H9 (cell line): ENCODE measurements at regions not wholly inside any gene's neighbourhood (a gene's known extent, or its start where the extent isn't known, plus 50 kb on each side); places are given as distances from the start of the nearest gene placed in this dataset.

Source experiments
- DNase-seq: peaks from one replicate; pipeline ENCODE4 v3.0.0-alpha.2; 2017
- H2AFZ ChIP-seq: one replicate; pipeline ENCODE4 v1.6.1; 2013; ENCODE audit warnings: mild to moderate bottlenecking, low read length, control low read depth, moderate library complexity
- H2AK5ac ChIP-seq: 2 replicates; pipeline ENCODE4 v1.6.1; 2013; ENCODE audit warnings: low read length, control low read depth, mixed read lengths; ENCODE audit not compliant: insufficient read length
- H2BK120ac ChIP-seq: one replicate; pipeline ENCODE4 v1.6.1; 2013; ENCODE audit warnings: low read depth, mild to moderate bottlenecking, low read length, control low read depth, inconsistent platforms; ENCODE audit not compliant: poor library complexity, severe bottlenecking
- H2BK12ac ChIP-seq: 2 replicates; pipeline ENCODE4 v1.6.1; 2013; ENCODE audit warnings: low read length, control low read depth, mixed read lengths, low read depth; ENCODE audit not compliant: insufficient read length
- H2BK15ac ChIP-seq: 2 replicates; pipeline ENCODE4 v1.6.1; 2013; ENCODE audit warnings: low read depth, low read length, control low read depth
- H2BK20ac ChIP-seq: one replicate; pipeline ENCODE4 v1.6.1; 2013; ENCODE audit warnings: low read depth, mild to moderate bottlenecking, low read length, control low read depth, inconsistent platforms; ENCODE audit not compliant: poor library complexity, severe bottlenecking
- H2BK5ac ChIP-seq: 2 replicates; pipeline ENCODE4 v1.6.1; 2013; ENCODE audit warnings: low read length, control low read depth, mixed read lengths; ENCODE audit not compliant: insufficient read length
- H3K14ac ChIP-seq: 2 replicates; pipeline ENCODE4 v1.6.1; 2013; ENCODE audit warnings: low read length, control low read depth; ENCODE audit not compliant: insufficient read depth
- H3K18ac ChIP-seq: 2 replicates; pipeline ENCODE4 v1.6.1; 2013; ENCODE audit warnings: low read depth, mild to moderate bottlenecking, mixed read lengths, low read length, control low read depth; ENCODE audit not compliant: insufficient read length
- H3K23ac ChIP-seq: 2 replicates; pipeline ENCODE4 v1.6.1; 2013; ENCODE audit warnings: low read length, control low read depth, mixed read lengths, low read depth; ENCODE audit not compliant: insufficient read length
- H3K23me2 ChIP-seq: 2 replicates; pipeline ENCODE4 v1.6.1; 2013; ENCODE audit warnings: low read depth, mild to moderate bottlenecking, mixed read lengths, low read length, control low read depth; ENCODE audit not compliant: insufficient read length, poor library complexity, severe bottlenecking
- H3K27ac ChIP-seq: 2 replicates; pipeline ENCODE4 v1.5.1; 2013; ENCODE audit warnings: low read length, control low read depth, mixed read lengths, low read depth; ENCODE audit not compliant: insufficient read length
- H3K27me3 ChIP-seq: 2 replicates; pipeline ENCODE4 v1.6.1; 2013; ENCODE audit warnings: low read length, control low read depth, inconsistent platforms; ENCODE audit not compliant: insufficient read depth
- H3K4ac ChIP-seq: 2 replicates; pipeline ENCODE4 v1.6.1; 2013; ENCODE audit warnings: low read depth, mild to moderate bottlenecking, control low read depth, inconsistent platforms, low read length, moderate library complexity
- H3K4me1 ChIP-seq: 2 replicates; pipeline ENCODE4 v1.6.1; 2013; ENCODE audit warnings: low read length, control low read depth, inconsistent platforms; ENCODE audit not compliant: insufficient read depth
- H3K4me2 ChIP-seq: 2 replicates; pipeline ENCODE4 v1.6.1; 2013; ENCODE audit warnings: low read length, control low read depth, mixed read lengths; ENCODE audit not compliant: insufficient read length, insufficient read depth
- H3K56ac ChIP-seq: 2 replicates; pipeline ENCODE4 v1.6.1; 2013; ENCODE audit warnings: low read depth, mild to moderate bottlenecking, mixed read lengths, low read length, control low read depth; ENCODE audit not compliant: insufficient read length
- H3K79me1 ChIP-seq: 2 replicates; pipeline ENCODE4 v1.6.1; 2013; ENCODE audit warnings: low read depth, mild to moderate bottlenecking, moderate library complexity, low read length, control low read depth, inconsistent platforms; ENCODE audit not compliant: insufficient read depth, poor library complexity, severe bottlenecking
- H3K79me2 ChIP-seq: 2 replicates; pipeline ENCODE4 v1.6.1; 2013; ENCODE audit warnings: low read length, control low read depth, inconsistent platforms; ENCODE audit not compliant: insufficient read depth
- H3K9ac ChIP-seq: 2 replicates; pipeline ENCODE4 v1.6.1; 2013; ENCODE audit warnings: low read length, control low read depth, mixed read lengths; ENCODE audit not compliant: insufficient read length; ENCODE audit errors: extremely low read depth
- H3K9me3 ChIP-seq: one replicate; pipeline ENCODE4 v1.6.1; 2013; ENCODE audit warnings: low read depth, low read length, inconsistent platforms; ENCODE audit not compliant: control insufficient read depth
- H3T11ph ChIP-seq: one replicate; pipeline ENCODE4 v1.6.1; 2013; ENCODE audit warnings: mild to moderate bottlenecking, low read length, control low read depth, inconsistent platforms
- H4K20me1 ChIP-seq: one replicate; pipeline ENCODE4 v1.6.1; 2013; ENCODE audit not compliant: control insufficient read depth, insufficient read length, insufficient read depth
- H4K5ac ChIP-seq: 2 replicates; pipeline ENCODE4 v1.6.1; 2013; ENCODE audit warnings: low read depth, mild to moderate bottlenecking, mixed read lengths, low read length, control low read depth; ENCODE audit not compliant: insufficient read length
- H4K8ac ChIP-seq: replicated peaks from 2 replicates; pipeline ENCODE4 v1.6.1; 2013; ENCODE audit warnings: low read length, control low read depth, mixed read lengths, low read depth; ENCODE audit not compliant: insufficient read length
- H4K91ac ChIP-seq: 2 replicates; pipeline ENCODE4 v1.6.1; 2013; ENCODE audit warnings: low read depth, mild to moderate bottlenecking, moderate library complexity, mixed read lengths, low read length, control low read depth; ENCODE audit not compliant: insufficient read length
- H3K27ac Mint-ChIP-seq, 3 experiments: 2 replicates in 2 of 3; 3 replicates in 1 of 3; pipeline ENCODE4 v1.8.0; 2020 to 2021; ENCODE audit warnings: mixed read lengths in 3 of 3, mild to moderate bottlenecking in 1 of 3, moderate library complexity in 1 of 3
- H3K27me3 Mint-ChIP-seq: 2 replicates; pipeline ENCODE4 v1.8.0; 2021; ENCODE audit warnings: low read depth, mild to moderate bottlenecking, moderate library complexity, mixed read lengths
- H3K36me3 Mint-ChIP-seq, 3 experiments: 2 replicates in 2 of 3; 3 replicates in 1 of 3; pipeline ENCODE4 v1.8.0; 2020 to 2021; ENCODE audit warnings: low read depth in 3 of 3, mixed read lengths in 3 of 3; ENCODE audit not compliant: insufficient read depth in 1 of 3
- H3K4me1 Mint-ChIP-seq, 2 experiments: 2 replicates each; pipeline ENCODE4 v1.8.0; 2020; ENCODE audit warnings: mixed read lengths in 2 of 2
- H3K4me3 Mint-ChIP-seq, 2 experiments: 2 replicates in 1 of 2; 3 replicates in 1 of 2; pipeline ENCODE4 v1.8.0; 2020 to 2021; ENCODE audit warnings: mild to moderate bottlenecking in 2 of 2, mixed read lengths in 2 of 2, moderate library complexity in 1 of 2
- H3K9me3 Mint-ChIP-seq, 2 experiments: 2 replicates in 1 of 2; 3 replicates in 1 of 2; pipeline ENCODE4 v1.8.0; 2020; ENCODE audit warnings: mild to moderate bottlenecking in 2 of 2, mixed read lengths in 2 of 2, moderate library complexity in 1 of 2
- CTCF ChIP-seq: fragments of 200-600 bp; sonication (generic); conservative IDR thresholded peaks from 3 replicates; pipeline ENCODE4 v1.8.0; 2021; ENCODE audit warnings: antibody characterized with exemption, mild to moderate bottlenecking
- WGBS: extraction: QIAGEN DNeasy Blood & Tissue Kit; methylation state at CpG from one replicate; pipeline ENCODE4 v1.1.7; 2013; ENCODE audit warnings: missing lambda C conversion rate, low lambda C conversion rate, mixed read lengths; ENCODE audit not compliant: insufficient read length; ENCODE audit errors: extremely low coverage; 5-methylcytosine and 5-hydroxymethylcytosine counted together

DNA sequence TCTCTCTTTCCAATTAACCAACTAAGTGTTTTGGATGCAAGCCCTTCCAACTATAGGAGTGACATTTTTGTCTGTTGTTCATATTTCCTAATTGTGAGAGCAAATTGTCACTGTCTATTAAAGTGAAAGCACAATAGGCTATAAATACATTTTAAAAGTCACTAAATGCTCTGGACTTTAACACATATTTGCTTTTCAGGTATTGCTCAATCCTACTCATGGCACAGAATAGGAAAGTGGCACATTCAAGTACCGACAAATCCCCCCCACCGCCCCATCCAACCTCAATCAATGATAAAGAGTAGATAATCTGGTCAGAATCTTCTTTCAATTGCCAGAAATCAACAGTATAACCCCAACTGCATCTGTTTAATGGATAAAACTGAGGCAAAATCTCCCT is 419.8 kb downstream of the PLK2 start:
- Histone ChIP-seq H2BK20ac (no peak overlapping the region), H3K27ac (no peak overlapping the region), H3K4me2 (no peak overlapping the region), H3K18ac (no peak overlapping the region), H3K56ac (no peak overlapping the region), H2BK120ac (no peak overlapping the region), H4K5ac (no peak overlapping the region), H2BK15ac (no peak overlapping the region), H3K9me3 (no peaks in the 10 kb centered on the region), H3K27me3 (no peaks in the 10 kb centered on the region), H3K4me1 (no peaks in the 10 kb centered on the region), H3K9ac (no peak overlapping the region), H2BK5ac (no peak overlapping the region), H3K23ac (no peak overlapping the region), H3K23me2 (no peaks in the 10 kb centered on the region), H2BK12ac (no peak overlapping the region), H3K14ac (no peak overlapping the region), H3T11ph (no peak overlapping the region), H4K91ac (no peak overlapping the region), H2AFZ (no peak overlapping the region), H4K20me1 (no peaks in the 10 kb centered on the region), H3K79me1 (no peaks in the 10 kb centered on the region), H2AK5ac (no peak overlapping the region), H3K79me2 (no peaks in the 10 kb centered on the region), H3K4ac (no peak overlapping the region), H4K8ac (no peak overlapping the region)
- no peak for DNase-seq
- Mint-ChIP-seq H3K27me3 (no peaks in the 10 kb centered on the region), H3K9me3 (no peaks in the 10 kb centered on the region), H3K4me1 (no peaks in the 10 kb centered on the region), H3K4me3 (no peak overlapping the region), H3K36me3 (no peaks in the 10 kb centered on the region), H3K27ac (no peak overlapping the region)
- no peak for TF ChIP-seq CTCF
- no CpG with 5 or more reads among the region's 2 CpGs for WGBS
